ENCODE measurements at regions not wholly inside any gene's neighbourhood (a gene's known extent, or its start where the extent isn't known, plus 50 kb on each side); places are given as distances from the start of the nearest gene placed in this dataset.

DNA sequence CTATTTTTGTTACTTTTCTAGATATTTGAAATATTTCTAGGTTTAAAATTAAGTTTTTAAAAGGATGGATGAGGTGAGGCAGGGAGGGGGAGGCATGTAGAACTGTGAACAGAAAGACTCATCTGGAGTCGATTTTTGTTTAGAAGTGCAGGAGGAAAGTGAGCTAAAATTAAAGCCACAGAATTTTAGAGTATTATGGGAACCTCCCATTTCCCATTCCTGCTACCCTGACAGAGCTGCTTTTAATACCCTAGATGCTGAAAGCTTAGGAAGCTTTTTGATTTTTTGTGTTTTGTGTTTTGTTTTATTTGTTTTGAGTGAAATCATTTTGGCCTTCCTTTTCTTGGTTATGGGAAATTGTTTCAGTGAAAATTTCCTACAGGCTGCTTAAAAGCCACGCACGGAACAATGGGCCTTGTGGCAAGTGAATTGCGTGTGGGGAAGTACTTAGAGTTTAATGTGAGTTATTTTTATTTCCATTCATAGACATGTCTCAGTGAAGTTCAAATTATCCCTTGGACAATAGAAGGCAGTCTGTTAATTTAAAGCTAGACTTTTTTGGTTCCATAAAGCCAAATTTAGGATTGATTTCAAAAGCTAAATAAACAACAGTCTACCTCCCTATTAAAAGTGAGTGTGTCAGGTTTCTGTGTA lies 102.0 kb upstream of the HDAC9 start:
- DNase-seq (ENCODE audit: low read depth): no peak
- TF ChIP-seq, protein P1, sequence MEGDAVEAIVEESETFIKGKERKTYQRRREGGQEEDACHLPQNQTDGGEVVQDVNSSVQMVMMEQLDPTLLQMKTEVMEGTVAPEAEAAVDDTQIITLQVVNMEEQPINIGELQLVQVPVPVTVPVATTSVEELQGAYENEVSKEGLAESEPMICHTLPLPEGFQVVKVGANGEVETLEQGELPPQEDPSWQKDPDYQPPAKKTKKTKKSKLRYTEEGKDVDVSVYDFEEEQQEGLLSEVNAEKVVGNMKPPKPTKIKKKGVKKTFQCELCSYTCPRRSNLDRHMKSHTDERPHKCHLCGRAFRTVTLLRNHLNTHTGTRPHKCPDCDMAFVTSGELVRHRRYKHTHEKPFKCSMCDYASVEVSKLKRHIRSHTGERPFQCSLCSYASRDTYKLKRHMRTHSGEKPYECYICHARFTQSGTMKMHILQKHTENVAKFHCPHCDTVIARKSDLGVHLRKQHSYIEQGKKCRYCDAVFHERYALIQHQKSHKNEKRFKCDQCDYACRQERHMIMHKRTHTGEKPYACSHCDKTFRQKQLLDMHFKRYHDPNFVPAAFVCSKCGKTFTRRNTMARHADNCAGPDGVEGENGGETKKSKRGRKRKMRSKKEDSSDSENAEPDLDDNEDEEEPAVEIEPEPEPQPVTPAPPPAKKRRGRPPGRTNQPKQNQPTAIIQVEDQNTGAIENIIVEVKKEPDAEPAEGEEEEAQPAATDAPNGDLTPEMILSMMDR (IDR thresholded peaks at IDR 0.05; ENCODE audit: low read length, missing control alignments): no peak
- H3K4me3 ChIP-seq (replicated peaks; ENCODE audit: low read depth, low read length): no peak overlapping the region

DNA sequence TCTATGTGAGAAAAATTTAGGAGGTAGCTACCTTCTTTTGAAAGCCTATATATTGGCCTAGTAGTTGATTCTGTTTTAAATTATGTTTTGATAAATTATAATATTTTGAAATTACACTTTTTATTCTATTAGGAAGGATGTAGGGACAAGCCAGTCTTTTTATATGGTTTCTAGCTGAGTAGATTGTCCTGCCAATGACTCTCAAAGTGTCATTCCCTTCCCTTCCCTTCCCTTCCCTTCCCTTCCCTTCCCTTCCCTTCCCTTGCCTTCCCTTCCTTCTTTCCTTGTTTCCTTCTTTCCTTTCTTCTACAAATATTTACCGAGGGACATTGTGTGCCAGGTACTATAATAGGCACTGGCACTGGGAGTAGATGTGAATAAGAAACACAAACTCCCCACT lies 99.7 kb upstream of the HDAC9 start:
- TF ChIP-seq, protein P1 (IDR thresholded peaks at IDR 0.05; ENCODE audit: low read length, missing control alignments): no peak
- no peak overlapping the region for H3K4me3 ChIP-seq (replicated peaks; ENCODE audit: low read depth, low read length)
- DNase-seq (ENCODE audit: low read depth): no peak

DNA sequence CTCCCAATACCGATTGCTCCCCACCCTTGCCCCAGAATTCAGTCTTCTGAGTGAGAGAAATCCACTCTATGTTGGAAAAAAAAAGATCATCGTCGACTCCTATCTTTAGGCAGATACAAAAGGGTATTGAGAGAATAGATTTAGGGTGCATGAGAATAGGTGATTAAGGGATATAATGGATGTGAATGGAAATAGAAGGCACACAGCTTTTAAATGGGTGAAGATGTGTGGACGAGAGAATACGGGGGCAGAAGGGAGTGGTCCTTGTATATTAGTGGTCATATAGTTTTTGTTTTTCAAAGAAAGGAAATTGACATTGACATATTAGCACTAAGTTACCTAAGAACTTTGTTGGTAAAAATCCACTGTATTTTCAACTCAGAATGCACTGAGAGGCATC lies 98.6 kb upstream of the HDAC9 start:
- no peak for DNase-seq (ENCODE audit: low read depth)
- H3K4me3 ChIP-seq (replicated peaks; ENCODE audit: low read depth, low read length): no peak overlapping the region
- TF ChIP-seq, protein P1 (IDR thresholded peaks at IDR 0.05; ENCODE audit: low read length, missing control alignments): no peak

DNA sequence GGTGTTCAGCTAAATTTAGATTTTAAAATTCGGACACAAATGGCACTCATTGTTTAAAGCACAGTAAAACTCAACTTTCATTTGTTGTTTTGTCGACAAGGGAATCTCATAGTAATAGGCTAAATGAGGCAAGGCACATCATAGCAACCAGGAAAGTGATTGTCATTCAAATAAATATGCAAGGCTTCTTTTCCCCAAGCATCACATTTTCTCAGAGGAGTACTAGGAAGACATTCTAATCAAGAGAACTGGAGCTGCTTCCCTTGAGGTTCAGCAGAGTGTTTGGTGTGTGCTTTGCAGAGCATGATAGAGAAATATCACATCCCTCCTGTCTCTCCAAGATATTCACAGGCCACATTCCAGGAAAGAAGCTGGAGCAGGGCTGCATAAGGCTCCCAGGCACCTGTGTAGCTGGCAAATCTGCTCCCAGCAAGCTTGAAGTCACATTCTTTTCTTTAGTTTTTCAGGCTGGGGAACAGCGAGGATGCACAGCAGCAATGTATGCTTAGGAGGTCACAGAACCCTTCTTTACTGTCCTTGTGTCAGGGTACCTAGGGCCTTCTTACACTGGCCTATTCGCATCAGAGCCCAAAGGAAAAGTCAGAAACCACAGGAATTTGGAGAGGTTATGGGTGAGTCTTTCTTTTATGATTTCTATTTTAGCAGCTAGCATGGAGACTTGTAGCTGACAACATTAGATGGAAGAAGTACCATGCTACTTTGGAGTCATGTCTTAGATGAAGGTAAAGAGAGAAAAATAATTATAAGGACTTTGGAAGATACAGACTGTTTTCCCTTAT lies 95.9 kb upstream of the HDAC9 start:
- DNase-seq (ENCODE audit: low read depth): no peak
- H3K4me3 ChIP-seq (replicated peaks; ENCODE audit: low read depth, low read length): no peak overlapping the region
- TF ChIP-seq, protein P1 (IDR thresholded peaks at IDR 0.05; ENCODE audit: low read length, missing control alignments): no peak

DNA sequence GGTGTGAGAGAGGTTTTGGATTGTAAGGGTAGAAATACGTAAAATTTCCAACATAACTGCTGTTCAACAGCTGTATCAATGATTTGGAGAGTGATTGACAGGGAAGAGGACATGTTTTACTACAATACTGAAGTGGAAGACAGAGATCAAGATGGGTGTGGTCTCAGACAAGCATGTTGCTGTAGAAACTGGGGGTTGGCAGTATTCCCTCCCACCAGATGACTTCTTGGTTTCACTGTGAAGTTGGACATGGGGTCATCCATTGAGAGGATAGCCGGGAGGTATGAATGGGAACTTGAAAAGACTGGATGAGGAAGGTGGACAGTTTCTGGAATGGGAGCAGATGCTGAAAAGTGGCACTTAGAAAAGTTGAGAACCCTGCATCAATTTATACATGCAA lies 95.3 kb upstream of the HDAC9 start:
- no peak overlapping the region for H3K4me3 ChIP-seq (replicated peaks; ENCODE audit: low read depth, low read length)
- no peak for DNase-seq (ENCODE audit: low read depth)
- TF ChIP-seq, protein P1 (IDR thresholded peaks at IDR 0.05; ENCODE audit: low read length, missing control alignments): no peak

DNA sequence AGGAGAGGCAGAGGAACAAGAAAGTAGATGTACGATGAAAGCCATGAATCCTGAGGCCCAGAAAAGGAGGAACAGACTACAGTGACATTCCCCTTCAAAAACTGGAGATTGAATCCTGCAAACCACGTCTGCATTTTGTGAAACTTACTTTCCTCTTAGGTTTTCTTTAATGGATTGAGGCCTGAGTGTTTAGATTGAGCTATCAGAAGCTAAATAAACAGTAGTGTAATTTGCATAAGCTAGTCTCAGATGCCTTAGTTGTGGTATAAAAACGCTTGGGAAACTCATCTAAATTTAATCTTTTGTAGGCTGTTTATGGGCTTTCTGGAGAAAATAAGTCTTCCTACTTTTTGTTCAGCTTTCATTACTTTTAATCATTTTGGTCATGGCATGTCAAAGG lies 94.8 kb upstream of the HDAC9 start:
- TF ChIP-seq, protein P1 (IDR thresholded peaks at IDR 0.05; ENCODE audit: low read length, missing control alignments): no peak
- no peak for DNase-seq (ENCODE audit: low read depth)
- H3K4me3 ChIP-seq (replicated peaks; ENCODE audit: low read depth, low read length): no peak overlapping the region
